DOHH2 (cell line): ENCODE measurements at regions not wholly inside any gene's neighbourhood (a gene's known extent, or its start where the extent isn't known, plus 50 kb on each side); places are given as distances from the start of the nearest gene placed in this dataset.

Source experiments
- H3F3A ChIP-seq: fragments of 200-600 bp; sonication (generic), shearing (Covaris generic); 2 replicates; pipeline ENCODE4 v1.6.0; 2016; ENCODE audit warnings: antibody characterized with exemption, mild to moderate bottlenecking; ENCODE audit not compliant: control insufficient read depth, insufficient read depth
- H3K27ac ChIP-seq: fragments of 200-600 bp; sonication (generic); 2 replicates; pipeline ENCODE4 v1.5.1; 2014; ENCODE audit warnings: low read depth, mild to moderate bottlenecking, low read length, moderate library complexity
- H3K27me3 ChIP-seq: fragments of 200-600 bp; sonication (generic); 2 replicates; pipeline ENCODE4 v1.6.1; 2014; ENCODE audit warnings: mild to moderate bottlenecking, low read length, mixed read lengths; ENCODE audit not compliant: control insufficient read depth
- H3K36me3 ChIP-seq: fragments of 200-600 bp; sonication (generic); 2 replicates; pipeline ENCODE4 v1.6.1; 2014; ENCODE audit warnings: mild to moderate bottlenecking, low read length, moderate library complexity, mixed read lengths; ENCODE audit not compliant: control insufficient read depth
- H3K4me1 ChIP-seq: fragments of 200-600 bp; sonication (generic); 2 replicates; pipeline ENCODE4 v1.6.1; 2014; ENCODE audit warnings: mild to moderate bottlenecking, low read length, mixed read lengths; ENCODE audit not compliant: control insufficient read depth
- H3K4me2 ChIP-seq: fragments of 200-600 bp; sonication (generic); 2 replicates; pipeline ENCODE4 v1.6.0; 2014; ENCODE audit warnings: mild to moderate bottlenecking, low read length, moderate library complexity
- H3K4me3 ChIP-seq: fragments of 200-600 bp; sonication (generic); 2 replicates; pipeline ENCODE4 v1.5.1; 2014; ENCODE audit warnings: mild to moderate bottlenecking, low read length, mixed read lengths
- H3K79me2 ChIP-seq: fragments of 200-600 bp; sonication (generic); 2 replicates; pipeline ENCODE4 v1.6.1; 2014; ENCODE audit warnings: mild to moderate bottlenecking, low read length, mixed read lengths; ENCODE audit not compliant: control insufficient read depth
- H3K9me2 ChIP-seq: fragments of 200-600 bp; sonication (generic); replicated peaks from 2 replicates; pipeline ENCODE4 v1.6.1; 2014; ENCODE audit warnings: mild to moderate bottlenecking, low read length, mixed read lengths; ENCODE audit not compliant: control insufficient read depth
- H3K9me3 ChIP-seq: fragments of 200-600 bp; sonication (generic); 2 replicates; pipeline ENCODE4 v1.6.1; 2014; ENCODE audit warnings: antibody characterized with exemption, low read length, mixed read lengths; ENCODE audit not compliant: control insufficient read depth, insufficient read depth
- H4K20me1 ChIP-seq: fragments of 200-600 bp; sonication (generic); 2 replicates; pipeline ENCODE4 v1.6.0; 2014; ENCODE audit warnings: low read depth, mild to moderate bottlenecking, antibody characterized with exemption, low read length, moderate library complexity; ENCODE audit not compliant: control insufficient read depth, insufficient read depth
- CTCF ChIP-seq: fragments of 200-600 bp; sonication (generic); IDR thresholded peaks from one replicate; pipeline ENCODE4 v1.5.1; 2014; ENCODE audit warnings: antibody characterized with exemption, mild to moderate bottlenecking, low read depth, low read length; ENCODE audit not compliant: poor library complexity, severe bottlenecking
- EZH2phosphoT487 ChIP-seq: fragments of 200-600 bp; sonication (generic); IDR thresholded peaks from 2 replicates; pipeline ENCODE4 v1.6.1; 2017; ENCODE audit warnings: borderline replicate concordance, mild to moderate bottlenecking, antibody characterized with exemption, low read length, moderate library complexity, mixed read lengths

- TF ChIP-seq EZH2phosphoT487 (no peak), CTCF (no peak)
- H3K27ac ChIP-seq, result no peak overlapping the region
Measured at GRCh38 chrX:40273356-40274050, 175.7 kb upstream of the BCOR start.

DNA sequence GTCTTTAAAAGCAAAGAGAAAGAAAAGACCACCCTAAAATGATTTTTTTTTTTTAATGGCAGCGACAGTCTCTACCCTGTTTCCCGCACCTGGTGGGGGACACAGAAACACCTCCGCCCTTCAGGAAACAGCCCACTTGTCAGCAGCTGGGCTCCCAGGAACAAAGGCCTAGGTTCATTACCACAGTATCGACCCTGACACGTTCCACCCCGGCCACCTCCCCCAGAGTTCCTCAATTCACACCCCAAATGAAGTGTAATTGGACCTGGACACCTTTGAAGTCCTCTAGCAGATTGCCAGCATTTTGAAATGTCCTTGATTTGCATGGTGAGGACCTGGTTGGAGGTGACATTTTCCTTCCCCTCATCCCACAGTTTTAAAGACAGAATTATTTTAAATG lies 175.0 kb upstream of the BCOR start:
- TF ChIP-seq EZH2phosphoT487 (no peak), CTCF (no peak)
- no peaks in the 10 kb centered on the region for H3K79me2 ChIP-seq
- H3K9me3 ChIP-seq, result no peaks in the 10 kb centered on the region
- no peak overlapping the region for H3K27ac ChIP-seq
- H4K20me1 ChIP-seq, result no peaks in the 10 kb centered on the region
- peaks cover 9% of the 10 kb centered on the region for H3K4me1 ChIP-seq
- H3F3A ChIP-seq, result no peaks in the 10 kb centered on the region
- H3K27me3 ChIP-seq, result no peaks in the 10 kb centered on the region
- no peak overlapping the region for H3K4me3 ChIP-seq
- no peaks in the 10 kb centered on the region for H3K9me2 ChIP-seq
- H3K36me3 ChIP-seq, result no peaks in the 10 kb centered on the region
- no peak overlapping the region for H3K4me2 ChIP-seq

More at GRCh38 chrX:40273356-40274050, 175.7 kb upstream of the BCOR start:
- no peaks in the 10 kb centered on the region for H3K9me3 ChIP-seq
- H3K36me3 ChIP-seq, result no peaks in the 10 kb centered on the region
- H3K4me1 ChIP-seq, result peaks cover 2% of the 10 kb centered on the region
- H3K4me3 ChIP-seq, result no peak overlapping the region
- no peak overlapping the region for H3K4me2 ChIP-seq
- no peaks in the 10 kb centered on the region for H4K20me1 ChIP-seq
- H3F3A ChIP-seq, result no peaks in the 10 kb centered on the region
- H3K27me3 ChIP-seq, result no peaks in the 10 kb centered on the region
- H3K9me2 ChIP-seq, result no peaks in the 10 kb centered on the region
- no peaks in the 10 kb centered on the region for H3K79me2 ChIP-seq

DNA sequence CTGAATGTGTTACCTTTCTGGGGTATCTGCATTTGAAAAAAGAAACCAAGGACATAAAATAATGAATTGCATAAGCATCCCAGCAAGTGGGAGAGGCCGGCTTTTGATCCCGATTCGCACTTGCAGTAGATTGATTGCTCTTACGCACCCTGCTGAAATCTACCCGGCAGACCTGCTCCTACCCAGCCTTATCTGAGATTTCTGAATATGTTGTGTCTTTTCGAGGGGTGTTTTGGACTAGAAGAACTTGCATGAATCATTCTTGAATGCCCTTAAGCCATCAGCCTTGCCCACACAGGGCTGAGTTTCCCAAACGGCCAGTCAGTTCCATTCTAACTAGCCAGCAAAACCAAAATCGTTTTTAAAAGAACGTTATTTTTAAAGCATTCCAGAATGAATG lies 174.4 kb upstream of the BCOR start:
- no peak for TF ChIP-seq CTCF
- TF ChIP-seq EZH2phosphoT487, result no peak
- Histone ChIP-seq H3K4me1 (peaks cover 15% of the 10 kb centered on the region), H3K27ac (no peak overlapping the region), H3F3A (no peaks in the 10 kb centered on the region), H3K4me3 (no peak overlapping the region), H3K36me3 (no peaks in the 10 kb centered on the region), H3K9me3 (no peaks in the 10 kb centered on the region), H3K79me2 (no peaks in the 10 kb centered on the region), H4K20me1 (no peaks in the 10 kb centered on the region), H3K9me2 (no peaks in the 10 kb centered on the region), H3K4me2 (no peak overlapping the region), H3K27me3 (0 out of 2 replicates have a peak, but pooled peaks cover 3% of the 10 kb centered on the region)

DNA sequence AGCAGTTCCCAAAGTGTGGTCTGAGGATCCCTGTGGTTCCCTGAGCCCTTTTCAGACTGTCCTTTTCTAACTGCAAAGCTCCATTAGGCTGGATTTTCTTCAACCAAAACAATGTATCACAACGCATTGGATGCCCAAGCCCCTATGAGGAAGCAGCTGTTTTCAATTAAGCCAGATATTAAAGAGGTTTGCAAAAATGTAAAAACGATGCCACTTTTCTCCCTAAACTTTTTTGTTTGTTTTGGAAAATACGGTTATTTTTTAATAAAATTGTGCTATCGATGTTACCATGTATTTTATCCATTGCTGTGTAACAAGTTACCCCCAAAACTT lies 170.4 kb upstream of the BCOR start:
- peaks cover 9% of the 10 kb centered on the region for H3K27me3 ChIP-seq
- H3K4me2 ChIP-seq, result peak overlapping the region; percentile 77
- no peaks in the 10 kb centered on the region for H3K9me3 ChIP-seq
- no peaks in the 10 kb centered on the region for H3K9me2 ChIP-seq
- no peaks in the 10 kb centered on the region for H3F3A ChIP-seq
- peaks cover 17% of the 10 kb centered on the region for H3K4me1 ChIP-seq
- H3K27ac ChIP-seq, result no peak overlapping the region
- H3K36me3 ChIP-seq, result no peaks in the 10 kb centered on the region
- no peaks in the 10 kb centered on the region for H3K79me2 ChIP-seq
- peak overlapping the region; percentile 65 for H3K4me3 ChIP-seq
- TF ChIP-seq EZH2phosphoT487, result no peak
- TF ChIP-seq CTCF, result no peak
- H4K20me1 ChIP-seq, result no peaks in the 10 kb centered on the region
